OCI-LY7 (cell line): ENCODE measurements at regions not wholly inside any gene's neighbourhood (a gene's known extent, or its start where the extent isn't known, plus 50 kb on each side); places are given as distances from the start of the nearest gene placed in this dataset.

Source experiments
- BruUV-seq: library from RNA; stranded (reverse); fragments of 400-500 nt; replicated peaks from 2 replicates; lab custom pipeline; 2021; lab: Mats Ljungman, UMichigan
- CTCF ChIA-PET: fragments of 300-600 bp; sonication (Branson Sonifier 250); formaldehyde crosslinking; loops from one replicate; lab custom pipeline; 2022; ENCODE audit warnings: antibody characterized with exemption; ENCODE audit not compliant: unreplicated experiment; lab: Charles Lee
- POLR2A ChIA-PET: fragments of 300-600 bp; sonication (Branson Sonifier 250); formaldehyde crosslinking; loops from one replicate; lab custom pipeline; 2022; ENCODE audit warnings: antibody characterized with exemption; lab: Charles Lee
- DNase-seq: peaks from one replicate; pipeline ENCODE4 v3.0.0-alpha.2; 2015; ENCODE audit warnings: low spot score
- H2AFZ ChIP-seq: fragments of 200-600 bp; sonication (generic), shearing (Covaris generic); 2 replicates; pipeline ENCODE4 v1.6.1; 2014; ENCODE audit warnings: mild to moderate bottlenecking, antibody characterized with exemption, low read length, moderate library complexity
- H3K27ac ChIP-seq: fragments of 200-600 bp; sonication (generic); 2 replicates; pipeline ENCODE4 v1.5.1; 2014; ENCODE audit warnings: mixed run types, low read depth, mild to moderate bottlenecking, moderate library complexity, low read length, inconsistent platforms; ENCODE audit not compliant: poor library complexity, severe bottlenecking
- H3K36me3 ChIP-seq: fragments of 200-600 bp; sonication (generic); 2 replicates; pipeline ENCODE4 v1.6.1; 2014; ENCODE audit warnings: mild to moderate bottlenecking, antibody characterized with exemption, low read length, moderate library complexity, mixed read lengths; ENCODE audit not compliant: insufficient read depth
- H3K4me1 ChIP-seq: fragments of 200-600 bp; sonication (generic); 2 replicates; pipeline ENCODE4 v1.5.1; 2014; ENCODE audit warnings: mild to moderate bottlenecking, low read length; ENCODE audit not compliant: insufficient read depth, poor library complexity, severe bottlenecking
- H3K4me2 ChIP-seq: fragments of 200-600 bp; sonication (generic); 2 replicates; pipeline ENCODE4 v1.6.1; 2014; ENCODE audit warnings: mild to moderate bottlenecking, low read length
- H3K4me3 ChIP-seq: fragments of 200-600 bp; sonication (generic); 2 replicates; pipeline ENCODE4 v1.5.1; 2014; ENCODE audit warnings: mild to moderate bottlenecking, low read depth, low read length; ENCODE audit not compliant: poor library complexity, severe bottlenecking
- H3K79me2 ChIP-seq: fragments of 200-600 bp; sonication (generic); 2 replicates; pipeline ENCODE4 v1.6.1; 2016; ENCODE audit warnings: low read depth, mild to moderate bottlenecking, low read length, moderate library complexity, mixed read lengths; ENCODE audit not compliant: insufficient read depth
- H3K9me2 ChIP-seq: fragments of 200-600 bp; sonication (generic); 2 replicates; pipeline ENCODE4 v1.6.1; 2016; ENCODE audit warnings: mild to moderate bottlenecking, low read length, mixed read lengths; ENCODE audit not compliant: insufficient read depth
- H3K9me3 ChIP-seq: fragments of 200-600 bp; sonication (generic); 2 replicates; pipeline ENCODE4 v1.6.1; 2014; ENCODE audit warnings: mild to moderate bottlenecking, mixed run types, low read length, mixed read lengths
- H4K20me1 ChIP-seq: fragments of 200-600 bp; sonication (generic); 2 replicates; pipeline ENCODE4 v1.6.1; 2014; ENCODE audit warnings: mild to moderate bottlenecking, antibody characterized with exemption, low read length, moderate library complexity, mixed read lengths; ENCODE audit not compliant: insufficient read depth
- CTCF ChIP-seq: fragments of 200-600 bp; sonication (generic); conservative IDR thresholded peaks from 2 replicates; pipeline ENCODE4 v1.5.1; 2014; ENCODE audit warnings: mild to moderate bottlenecking, antibody characterized with exemption, low read length, moderate library complexity, mixed read lengths
- EZH2phosphoT487 ChIP-seq: fragments of 200-600 bp; sonication (generic); IDR thresholded peaks from 2 replicates; pipeline ENCODE4 v1.6.1; 2018; ENCODE audit warnings: low read depth, borderline replicate concordance, mild to moderate bottlenecking, mixed run types, antibody characterized with exemption, low read length, moderate library complexity, mixed read lengths
- intact Hi-C: fragments of 100-400 bp; cut with micrococcal nuclease; formaldehyde crosslinking; loops from one replicate; pipeline ENCODE4 v1.10.0; 2022; ENCODE audit not compliant: unreplicated experiment

- Histone ChIP-seq H3K4me1 (no peaks in the 10 kb centered on the region), H4K20me1 (no peaks in the 10 kb centered on the region), H3K27ac (no peak overlapping the region), H2AFZ (no peak overlapping the region), H3K9me2 (no peaks in the 10 kb centered on the region), H3K9me3 (no peaks in the 10 kb centered on the region), H3K79me2 (no peaks in the 10 kb centered on the region), H3K36me3 (no peaks in the 10 kb centered on the region), H3K4me2 (no peak overlapping the region), H3K4me3 (no peak overlapping the region)
- intact Hi-C loops: no loop called here
- DNase-seq: no peak
- CTCF ChIA-PET: no interaction called here
- POLR2A ChIA-PET: interaction anchor here (0.5 kb wide), 1 partner anchor 67 kb away, joined by 3 read pairs; no protein-coding TSS in a partner anchor
- TF ChIP-seq EZH2phosphoT487: no peak
- TF ChIP-seq CTCF: no peak
- no TSS peak for BruUV-seq
These were observed 199.3 kb upstream of the ACTBL2 start for GRCh38 chr5:57681942-57682341.

GRCh38 chr5:57680686-57681085, 198.1 kb upstream of the ACTBL2 start:
- H3K36me3 ChIP-seq: no peaks in the 10 kb centered on the region
- POLR2A ChIA-PET: no interaction called here
- CTCF ChIA-PET: no interaction called here

More at GRCh38 chr5:57680686-57681085, 198.1 kb upstream of the ACTBL2 start:
- H3K27ac ChIP-seq: no peak overlapping the region
- no peaks in the 10 kb centered on the region for H3K9me3 ChIP-seq
- H3K4me1 ChIP-seq: no peaks in the 10 kb centered on the region
- no peak overlapping the region for H3K4me3 ChIP-seq
- H3K9me2 ChIP-seq: no peaks in the 10 kb centered on the region
- no peak overlapping the region for H3K4me2 ChIP-seq
- H2AFZ ChIP-seq: no peak overlapping the region
- H3K79me2 ChIP-seq: no peaks in the 10 kb centered on the region
- TF ChIP-seq CTCF (no peak), EZH2phosphoT487 (no peak)
- no TSS peak for BruUV-seq
- no peak for DNase-seq
- intact Hi-C loops: no loop called here
- no peaks in the 10 kb centered on the region for H4K20me1 ChIP-seq
